GM21447 (cell line): ENCODE measurements at regions not wholly inside any gene's neighbourhood (a gene's known extent, or its start where the extent isn't known, plus 50 kb on each side); places are given as distances from the start of the nearest gene placed in this dataset.

Experiments
- ATAC-seq: cut with Tn5 transposase; IDR thresholded peaks from one replicate; pipeline ENCODE4 v1.9.1; 2021; ENCODE audit not compliant: unreplicated experiment

- ATAC-seq, result peak; percentile 97
These were observed 378.8 kb downstream of the QKI start for GRCh38 chr6:163793011-163793983.

GRCh38 chr6:163790266-163790840, 375.8 kb downstream of the QKI start:
- ATAC-seq, result no peak

GRCh38 chr6:163789199-163789810, 374.8 kb downstream of the QKI start:
- no peak for ATAC-seq

- no peak for ATAC-seq
These were observed 372.6 kb downstream of the QKI start for GRCh38 chr6:163786995-163787671.

GRCh38 chr6:163782436-163783003, 368.0 kb downstream of the QKI start:
- ATAC-seq, result peak; percentile 94

GRCh38 chr6:163780994-163781393, 366.5 kb downstream of the QKI start:
- ATAC-seq, result no peak

- no peak for ATAC-seq
These were observed 365.3 kb downstream of the QKI start for GRCh38 chr6:163779727-163780284.

GRCh38 chr6:163777716-163778115, 363.2 kb downstream of the QKI start:
- ATAC-seq, result no peak

- ATAC-seq, result no peak
These were observed 362.6 kb downstream of the QKI start for GRCh38 chr6:163776906-163777686.

GRCh38 chr6:163776196-163776905, 361.8 kb downstream of the QKI start:
- no peak for ATAC-seq

GRCh38 chr6:163775313-163775712, 360.8 kb downstream of the QKI start:
- ATAC-seq, result no peak

GRCh38 chr6:163774485-163774884, 360.0 kb downstream of the QKI start:
- ATAC-seq, result no peak

- no peak for ATAC-seq
These were observed 359.1 kb downstream of the QKI start for GRCh38 chr6:163773646-163774045.

- no peak for ATAC-seq
These were observed 358.2 kb downstream of the QKI start for GRCh38 chr6:163772701-163773100.

GRCh38 chr6:163771180-163771579, 356.7 kb downstream of the QKI start:
- no peak for ATAC-seq

- no peak for ATAC-seq
These were observed 354.4 kb downstream of the QKI start for GRCh38 chr6:163768905-163769304.

GRCh38 chr6:163766936-163767335, 352.4 kb downstream of the QKI start:
- no peak for ATAC-seq

- ATAC-seq, result no peak
These were observed 350.8 kb downstream of the QKI start for GRCh38 chr6:163765335-163765734.

GRCh38 chr6:163764565-163764964, 350.0 kb downstream of the QKI start:
- no peak for ATAC-seq
